ENCODE measurements at regions not wholly inside any gene's neighbourhood (a gene's known extent, or its start where the extent isn't known, plus 50 kb on each side); places are given as distances from the start of the nearest gene placed in this dataset.

GRCh38 chr4:116444117-116444516 is 641.3 kb downstream of the TRAM1L1 start:
- TF ChIP-seq CEBPB (IDR thresholded peaks at IDR 0.05) (no peak), RAD21 (IDR thresholded peaks at IDR 0.05; ENCODE audit: low read depth) (no peak), EP300 (IDR thresholded peaks at IDR 0.05; ENCODE audit: borderline replicate concordance) (no peak), REST (IDR thresholded peaks at IDR 0.05; ENCODE audit: low read depth) (no peak), ZBTB7A (IDR thresholded peaks at IDR 0.05; ENCODE audit: low read depth) (no peak), YY1 (IDR thresholded peaks at IDR 0.05; ENCODE audit: low read depth) (no peak), CREB1 (IDR thresholded peaks at IDR 0.05; ENCODE audit: low read depth) (no peak), EGR1 (IDR thresholded peaks at IDR 0.05) (no peak), TEAD4 (IDR thresholded peaks at IDR 0.05) (no peak), TAF1 (IDR thresholded peaks at IDR 0.05; ENCODE audit: low read depth) (no peak), FOXM1 (IDR thresholded peaks at IDR 0.05; ENCODE audit: borderline replicate concordance, low read depth) (no peak), USF1 (IDR thresholded peaks at IDR 0.05) (no peak), NFIC (IDR thresholded peaks at IDR 0.05) (no peak)
- TF ChIP-seq, protein P1, sequence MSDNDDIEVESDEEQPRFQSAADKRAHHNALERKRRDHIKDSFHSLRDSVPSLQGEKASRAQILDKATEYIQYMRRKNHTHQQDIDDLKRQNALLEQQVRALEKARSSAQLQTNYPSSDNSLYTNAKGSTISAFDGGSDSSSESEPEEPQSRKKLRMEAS (IDR thresholded peaks at IDR 0.05): no peak
